Activated naive CD4-positive, alpha-beta T cell (primary cell): ENCODE measurements at regions not wholly inside any gene's neighbourhood (a gene's known extent, or its start where the extent isn't known, plus 50 kb on each side); places are given as distances from the start of the nearest gene placed in this dataset.

Source experiments
- DNase-seq, 4 experiments: peaks; one replicate each; lab custom pipeline; 2025; lab: John Stamatoyannopoulos, UW

DNA sequence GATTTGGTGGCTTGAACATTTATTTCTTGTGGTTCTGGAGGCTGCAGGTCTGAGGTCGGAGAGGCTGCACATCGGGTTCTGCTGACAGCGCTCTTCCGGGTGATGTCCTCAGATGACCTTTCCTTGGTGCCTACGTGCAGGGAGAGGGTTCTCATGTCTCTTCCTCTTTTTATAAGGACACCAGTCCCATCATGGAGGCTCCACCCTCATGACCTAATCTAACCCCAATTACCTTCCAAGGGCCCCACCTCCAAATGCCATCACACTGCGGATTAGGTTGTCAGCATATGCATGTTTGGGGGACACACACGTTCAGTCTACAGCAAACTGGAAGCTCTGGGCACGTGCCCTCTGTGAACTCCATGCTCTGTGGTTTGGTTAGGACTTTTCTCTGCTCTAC is 338.6 kb downstream of the FGF9 start:
- DNase-seq: no peak

DNA sequence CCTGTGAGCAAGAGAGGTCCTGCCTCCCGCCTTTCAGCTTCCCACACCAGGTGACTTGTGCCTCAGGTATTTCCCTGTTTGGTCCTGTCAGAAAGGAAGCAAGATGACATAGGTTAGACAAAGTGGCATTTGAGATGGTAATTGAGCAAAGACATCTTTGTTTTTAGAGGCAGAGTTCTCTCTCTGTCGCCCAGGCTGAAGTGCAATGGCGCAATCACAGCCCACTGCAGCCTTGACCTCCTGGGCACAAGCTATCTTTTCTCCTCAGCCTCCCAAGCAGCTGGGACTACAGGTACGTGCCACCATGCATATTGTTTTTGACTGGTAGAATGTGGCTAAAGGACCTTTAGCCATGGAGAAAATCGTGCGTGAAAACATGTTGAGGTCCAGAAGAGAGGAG is 339.1 kb downstream of the FGF9 start:
- DNase-seq: no peak

DNA sequence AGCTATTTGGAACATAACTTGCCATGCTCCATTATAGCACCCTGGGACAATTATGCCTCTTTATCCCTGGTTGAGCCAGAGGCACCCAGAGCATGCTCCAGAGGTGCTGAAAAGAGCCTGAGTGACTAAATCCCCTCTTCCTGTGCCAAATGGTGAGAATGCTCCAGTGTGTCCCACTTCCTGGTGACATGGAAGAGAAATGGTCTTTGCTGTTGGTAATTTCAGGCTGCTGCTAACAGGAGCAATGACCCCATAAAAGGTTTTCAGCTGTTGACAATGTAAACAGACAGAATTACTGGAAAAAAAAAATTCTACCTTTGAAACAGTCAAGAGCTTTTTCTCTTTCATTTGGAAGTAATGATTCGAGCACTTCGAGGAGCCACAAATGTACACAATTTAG is 341.8 kb downstream of the FGF9 start:
- DNase-seq: no peak

DNA sequence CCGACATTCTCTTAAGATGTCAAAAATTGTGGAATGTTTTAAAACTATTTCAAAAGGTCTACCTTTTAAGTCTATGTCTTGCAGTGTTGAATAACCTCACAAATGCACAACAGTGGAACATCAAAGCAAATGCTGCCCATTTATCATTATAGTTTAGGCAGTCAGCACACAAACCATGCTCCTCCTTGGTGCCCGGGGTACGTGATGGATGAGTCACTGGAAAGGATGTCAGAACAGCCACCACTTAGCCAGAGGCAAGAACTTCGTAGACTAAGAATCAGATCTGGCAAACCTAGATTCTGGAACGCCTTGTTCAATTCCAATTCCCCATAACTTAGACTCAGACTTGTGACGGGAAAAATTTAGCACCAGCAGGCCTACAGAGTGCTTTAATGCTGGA is 343.6 kb downstream of the FGF9 start:
- no peak for DNase-seq

DNA sequence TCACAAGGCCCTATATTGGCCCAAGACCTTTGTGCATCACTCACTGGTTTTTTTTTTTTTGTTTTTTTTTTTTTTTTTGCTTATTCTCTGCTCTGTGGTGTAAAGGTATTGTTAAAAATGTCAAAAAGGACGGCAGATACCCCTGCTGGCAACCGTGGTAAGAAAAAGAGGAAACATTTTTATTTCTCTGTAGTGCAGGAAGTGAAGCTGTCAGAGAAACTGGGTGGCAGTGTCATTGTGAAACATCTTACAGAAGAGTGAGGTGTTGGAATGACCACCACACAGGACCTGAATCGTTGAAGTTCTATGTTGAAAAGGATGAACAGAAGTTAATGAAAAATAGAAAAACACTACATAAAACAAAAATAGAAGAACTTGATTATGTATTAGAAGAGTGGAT is 346.4 kb downstream of the FGF9 start:
- DNase-seq: no peak

DNA sequence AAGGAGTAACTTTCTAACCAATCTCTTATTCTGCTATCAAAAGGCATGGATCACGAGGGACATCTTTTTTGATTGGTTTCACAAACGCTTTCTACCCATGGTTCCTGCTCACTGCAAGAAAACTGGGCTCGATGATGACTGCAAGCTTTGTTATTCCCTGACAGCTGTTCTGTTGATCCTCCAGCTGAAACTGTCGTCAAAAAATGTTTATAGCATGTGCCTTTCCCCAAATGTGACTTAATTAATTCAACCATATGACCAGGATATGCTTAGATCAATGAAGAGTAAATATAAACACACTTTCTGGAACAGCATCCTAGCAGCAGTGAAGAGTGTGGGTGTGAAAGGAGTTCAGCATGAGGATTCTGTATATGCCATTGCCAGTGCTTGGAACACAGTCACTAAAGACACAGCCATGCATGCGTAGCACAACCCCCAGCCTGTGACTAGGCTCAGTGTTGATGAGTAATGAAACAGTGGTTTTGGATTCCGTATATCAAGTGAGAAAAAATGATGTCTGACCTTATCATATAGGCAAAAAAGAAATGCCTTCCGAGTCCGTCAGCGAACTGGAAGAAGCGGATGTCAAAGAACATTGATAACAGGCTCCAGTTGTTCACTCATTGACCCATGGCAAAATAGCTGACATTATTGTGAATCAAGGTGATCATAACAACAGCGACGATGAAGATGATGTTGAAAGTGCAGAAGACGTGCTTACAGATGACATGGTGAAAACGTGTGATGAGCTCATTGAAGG is 347.4 kb downstream of the FGF9 start:
- no peak for DNase-seq

DNA sequence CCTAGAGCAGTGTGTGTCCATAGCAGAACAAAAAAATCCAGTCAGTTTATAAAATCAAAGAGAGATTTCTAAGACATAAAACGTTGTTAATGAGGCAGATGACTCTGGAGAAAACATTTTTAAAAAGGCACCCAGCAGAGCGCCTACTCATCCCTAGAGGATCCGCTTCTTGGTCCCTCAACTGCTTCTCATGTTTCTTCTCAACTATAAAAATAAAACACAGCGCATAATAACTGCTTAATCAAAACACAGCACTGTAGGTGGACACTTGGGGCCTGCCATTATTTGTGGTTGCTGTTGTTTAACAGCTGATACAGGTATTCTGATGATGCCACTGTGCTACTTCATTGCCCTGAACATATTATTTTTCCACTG is 347.9 kb downstream of the FGF9 start:
- no peak for DNase-seq

DNA sequence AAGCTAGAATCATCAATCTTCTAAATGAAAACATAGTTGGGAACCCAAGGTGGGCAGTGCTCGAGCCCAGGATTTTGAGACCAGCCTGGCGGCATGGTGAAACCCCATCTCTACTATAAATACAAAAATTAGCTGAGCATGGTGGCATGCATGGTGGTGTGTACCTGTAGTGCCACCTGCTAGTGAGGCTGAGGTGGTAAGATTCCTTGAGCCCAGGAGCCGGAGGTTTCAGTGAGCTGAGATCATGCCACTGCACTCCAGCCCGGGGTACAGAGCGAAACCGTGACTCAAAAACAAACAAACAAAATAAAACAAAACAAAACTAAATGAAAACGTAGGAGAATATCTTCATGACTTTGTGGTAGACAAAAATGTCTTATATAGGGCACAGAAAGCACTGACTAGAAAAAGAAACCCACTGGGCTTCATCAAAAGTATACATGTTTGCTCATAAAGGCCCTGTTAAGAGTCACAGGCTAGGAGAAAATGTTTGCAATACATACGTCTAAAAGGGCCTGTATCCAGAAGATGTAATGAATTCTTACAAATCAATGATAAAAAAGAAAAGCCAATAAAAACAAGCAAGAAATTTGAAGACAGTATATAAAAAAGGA is 353.6 kb downstream of the FGF9 start:
- no peak for DNase-seq

DNA sequence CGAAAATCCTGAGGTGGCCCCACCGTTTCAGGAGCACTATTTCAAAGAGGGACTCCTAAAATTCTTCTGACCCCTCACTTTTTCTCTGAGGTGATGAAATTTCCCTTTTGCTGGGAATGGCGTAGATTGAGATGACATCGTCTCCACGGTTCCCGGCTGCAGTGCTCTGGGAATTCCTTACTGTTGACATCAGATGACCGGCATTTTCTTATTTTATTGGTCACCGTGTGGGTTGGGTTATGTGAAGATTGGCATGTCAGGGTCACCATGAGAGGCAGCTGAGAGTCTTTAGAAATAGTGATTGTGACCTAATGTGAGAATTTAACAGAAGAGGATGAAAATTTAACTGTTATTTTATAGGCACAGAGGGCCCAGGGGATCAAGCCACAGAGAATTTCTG is 356.7 kb downstream of the FGF9 start:
- no peak for DNase-seq

DNA sequence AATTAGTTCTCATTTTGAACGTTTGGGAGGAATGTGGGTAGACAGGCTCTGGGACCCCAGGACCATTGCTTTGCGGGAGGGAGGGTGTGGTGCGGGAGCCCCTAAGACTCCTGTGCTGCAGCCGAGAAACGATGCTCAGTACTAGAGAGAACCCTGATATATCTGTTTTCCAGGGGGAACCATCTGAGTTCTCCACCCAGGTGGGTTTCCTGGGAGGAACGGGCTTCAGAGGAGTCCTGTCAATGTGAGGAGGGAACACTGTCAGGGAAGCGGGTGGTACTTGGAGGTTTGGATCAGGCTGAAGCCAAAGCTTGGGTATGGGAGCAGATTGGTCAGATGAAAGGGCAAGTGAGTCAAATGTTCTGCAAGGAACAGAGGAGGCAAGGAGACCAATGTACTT is 358.0 kb downstream of the FGF9 start:
- no peak for DNase-seq

DNA sequence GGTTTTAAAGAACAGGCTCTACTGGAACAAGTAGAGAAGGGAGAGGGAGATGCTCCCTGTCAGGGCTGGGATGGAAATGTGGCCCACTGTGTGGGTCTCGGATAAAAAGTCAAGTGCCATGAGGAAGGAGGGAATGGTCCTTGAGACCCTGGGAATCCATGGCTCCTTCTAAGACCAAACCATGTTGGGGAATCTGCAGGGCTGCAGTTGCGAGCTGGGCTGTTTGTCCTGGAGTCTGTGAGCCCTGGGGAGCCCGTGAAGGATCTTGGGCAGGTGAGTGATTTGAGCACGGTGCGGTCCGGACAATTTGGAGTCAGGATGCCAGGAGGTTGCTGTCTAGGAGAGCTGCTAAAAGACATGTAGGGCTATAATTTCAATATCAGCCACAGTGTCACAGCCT is 359.4 kb downstream of the FGF9 start:
- no peak for DNase-seq

DNA sequence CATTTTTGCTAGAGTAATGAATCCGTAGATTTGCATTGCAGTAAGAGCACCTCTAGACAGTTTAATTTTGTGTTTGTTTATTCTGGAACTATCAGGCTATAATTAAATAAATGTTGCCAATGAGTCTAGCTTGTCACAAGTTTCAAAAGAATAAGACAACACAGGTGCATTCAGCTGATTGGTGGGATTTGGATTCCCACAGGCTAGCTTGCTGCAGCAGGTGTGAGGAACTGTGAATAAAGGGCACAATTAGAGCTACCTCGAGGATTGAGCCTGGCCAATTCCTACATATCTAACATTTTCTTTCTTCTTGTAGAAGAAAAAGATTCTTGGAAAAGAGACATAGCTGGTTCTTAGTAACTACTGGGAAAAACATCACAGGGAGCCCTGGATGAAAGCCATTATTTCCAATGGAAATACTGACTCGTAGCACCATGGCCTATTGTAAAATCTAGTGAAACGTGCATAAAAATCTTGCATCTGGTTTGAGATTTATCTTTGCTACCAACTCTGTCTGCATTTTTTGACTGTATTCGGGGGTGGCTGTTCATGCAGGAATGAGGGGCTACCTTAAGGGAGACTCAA is 360.9 kb downstream of the FGF9 start:
- DNase-seq: no peak

DNA sequence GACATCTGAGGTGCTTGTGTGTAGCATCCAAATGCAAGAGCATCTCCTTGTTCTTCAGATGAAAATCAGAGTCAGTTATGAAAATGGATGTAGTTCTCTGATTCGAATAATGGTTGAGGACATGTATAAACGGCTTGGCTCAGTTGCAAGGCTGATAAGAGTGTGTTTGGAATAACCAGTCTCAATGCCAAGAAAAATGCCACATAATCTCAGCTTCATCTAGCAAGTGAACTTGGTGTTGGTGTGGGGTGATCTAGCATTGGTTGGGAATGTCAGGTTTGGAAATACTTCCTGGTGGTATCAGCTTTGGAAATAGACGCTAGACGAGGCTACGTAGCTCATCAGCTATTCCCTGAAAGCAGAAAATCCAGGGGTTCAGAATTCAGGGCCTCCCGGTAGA is 362.0 kb downstream of the FGF9 start:
- no peak for DNase-seq

DNA sequence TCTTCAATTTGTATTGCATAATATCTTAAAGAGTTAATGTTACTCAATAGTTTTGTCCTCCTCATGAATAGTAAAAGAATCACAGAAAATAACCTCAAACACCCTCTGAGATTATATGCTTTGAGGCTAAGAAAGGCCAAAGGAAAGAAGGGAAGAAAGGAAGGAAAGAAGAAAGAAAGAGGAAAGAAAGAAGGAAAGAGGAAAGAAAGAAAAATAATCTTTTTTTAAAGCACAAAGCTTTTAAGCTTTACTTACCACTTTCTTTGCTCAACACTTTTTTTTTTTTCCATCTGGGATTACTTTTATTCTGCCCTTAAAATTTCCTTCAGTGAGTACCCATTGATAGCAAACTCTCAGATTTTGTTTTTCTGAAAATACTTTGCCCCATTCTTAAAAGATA is 369.1 kb downstream of the FGF9 start:
- no peak for DNase-seq

DNA sequence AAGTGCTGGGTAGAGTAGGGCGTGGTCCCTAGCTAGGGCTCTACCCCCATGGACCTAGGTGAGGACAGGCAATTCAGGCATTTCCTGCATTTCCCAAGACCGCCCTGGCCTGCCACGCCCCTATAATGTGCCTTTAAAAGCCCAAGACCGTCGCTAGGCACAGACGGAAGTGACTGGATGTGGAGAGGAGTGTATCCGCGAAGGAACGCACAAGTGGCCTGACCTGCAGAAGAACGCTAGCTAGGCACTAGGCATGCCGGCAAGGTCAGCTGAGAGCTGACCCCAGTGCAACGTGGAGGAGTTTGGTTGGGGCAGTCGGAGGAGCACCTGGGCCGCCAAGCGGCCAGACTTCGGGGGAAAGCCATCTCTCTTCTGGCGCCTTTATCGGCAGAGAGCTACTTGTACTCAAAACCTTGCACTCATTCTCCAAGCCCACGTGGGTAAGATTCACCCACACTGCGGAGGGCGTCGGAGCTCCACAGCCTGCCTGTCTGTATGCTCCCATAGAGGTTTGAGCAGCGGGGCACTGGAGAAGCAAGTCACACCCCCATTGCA is 370.0 kb downstream of the FGF9 start:
- no peak for DNase-seq

DNA sequence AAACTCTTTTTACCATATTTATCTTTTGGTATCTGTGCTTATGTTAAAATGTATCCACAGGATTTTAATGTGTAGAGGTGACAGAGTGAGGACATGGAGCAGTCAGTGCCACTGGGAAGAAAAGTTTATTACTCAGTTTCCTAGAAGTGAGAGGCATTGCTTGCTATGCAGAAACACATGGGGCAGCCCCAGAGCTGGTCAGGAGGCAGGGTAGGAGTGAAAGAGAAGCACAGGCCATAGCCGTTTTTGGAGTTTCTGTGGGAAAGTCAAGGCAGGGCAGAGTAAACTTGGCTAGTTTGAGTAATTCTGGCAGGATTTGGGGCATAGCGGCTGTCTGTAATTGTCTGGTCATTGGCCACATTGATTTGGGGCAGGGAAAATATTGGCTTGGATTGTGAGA is 370.9 kb downstream of the FGF9 start:
- DNase-seq: no peak

DNA sequence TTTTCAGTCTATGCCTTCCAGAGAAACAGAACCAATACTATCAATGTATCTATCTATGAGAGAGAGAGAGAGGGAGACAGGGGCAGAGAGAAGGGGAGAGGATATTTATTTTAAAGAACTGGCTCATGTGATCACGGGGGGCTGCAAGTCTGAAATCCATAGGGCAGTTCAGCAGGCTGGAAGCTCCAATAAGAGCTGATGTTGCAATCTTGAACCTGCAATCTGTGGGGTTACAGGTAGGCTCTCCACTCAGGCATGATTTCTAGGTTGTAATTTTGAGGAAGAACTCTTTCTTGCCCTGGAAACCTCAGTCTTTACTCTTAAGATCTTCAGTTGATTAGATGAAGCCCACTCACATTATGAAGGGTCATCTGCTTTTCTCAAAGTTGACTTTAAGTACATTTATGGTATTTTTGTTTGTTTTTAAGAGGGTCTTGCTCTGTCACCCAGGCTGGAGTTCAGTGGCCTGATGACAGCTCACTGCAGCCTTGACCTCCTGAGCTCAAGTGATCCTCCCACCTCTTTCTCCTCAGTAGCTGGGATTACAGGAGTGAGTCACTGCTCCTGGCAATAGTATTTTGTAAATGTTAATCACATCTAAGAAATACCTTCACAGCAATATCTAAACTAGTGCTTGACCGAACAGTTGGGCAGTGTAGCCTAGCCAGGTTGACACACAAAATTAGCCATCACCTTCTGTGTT is 376.4 kb downstream of the FGF9 start:
- DNase-seq: no peak

DNA sequence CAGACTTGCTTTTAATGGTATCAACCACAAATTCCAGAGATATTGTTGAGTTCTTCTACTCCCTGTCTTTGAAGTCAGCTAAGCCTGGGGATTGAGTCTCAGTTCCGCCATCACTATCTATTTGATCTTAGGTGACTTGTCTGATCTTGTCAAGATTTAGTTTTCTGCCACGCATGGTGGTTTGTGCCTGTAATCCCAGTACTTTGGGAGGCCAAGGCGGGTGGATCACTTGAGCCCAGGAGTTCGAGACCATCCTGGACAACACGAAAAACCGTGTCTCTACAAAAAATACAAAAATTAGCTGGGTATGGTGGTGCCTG is 376.9 kb downstream of the FGF9 start:
- no peak for DNase-seq

DNA sequence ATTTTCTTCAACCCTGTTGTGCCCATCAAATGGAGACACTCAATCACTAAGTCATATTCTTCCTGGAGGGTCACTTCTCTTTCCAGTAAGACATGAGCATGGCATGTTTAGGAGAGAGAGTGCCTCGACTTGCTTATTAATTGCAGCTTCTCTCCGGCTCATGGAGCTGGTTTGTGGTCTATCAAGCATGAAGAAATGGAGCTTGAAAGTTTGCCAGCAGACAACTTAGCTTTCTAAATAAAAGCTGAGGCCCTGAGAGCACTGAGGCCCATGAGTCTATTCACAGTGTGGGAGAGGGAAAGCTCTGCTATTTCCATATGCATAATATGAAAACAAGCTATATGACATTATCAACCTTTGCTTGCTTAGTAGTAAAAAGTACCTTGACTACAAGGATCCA is 378.5 kb downstream of the FGF9 start:
- DNase-seq: no peak

DNA sequence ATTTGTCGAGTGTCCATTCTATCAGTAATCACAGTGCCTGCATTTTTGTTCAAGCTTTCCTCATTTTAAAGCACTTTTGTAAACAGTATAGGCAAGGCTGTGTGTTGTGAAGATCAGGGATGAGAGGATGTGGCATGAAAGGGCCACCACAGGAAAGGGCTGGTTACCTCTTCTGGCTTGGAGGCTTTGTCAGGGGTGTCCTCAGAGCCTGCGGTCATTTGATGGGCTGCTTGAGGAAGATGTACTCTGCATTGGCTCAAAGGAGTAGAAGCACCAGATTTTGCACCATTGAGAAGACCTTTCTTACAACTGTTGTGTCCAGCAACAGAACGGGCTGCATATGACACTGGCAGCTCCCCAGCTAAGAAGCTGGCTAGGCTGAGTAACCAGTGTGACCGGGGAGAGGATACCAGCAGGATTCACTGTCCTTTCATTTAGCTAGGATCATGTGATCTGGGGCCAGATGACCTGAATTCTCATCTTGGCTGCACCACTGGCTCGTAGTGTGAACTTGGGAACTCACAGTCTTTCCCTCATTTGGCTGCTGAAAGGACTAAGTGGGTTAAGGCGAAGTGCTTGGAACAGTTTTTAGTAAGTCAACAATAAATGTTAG is 380.2 kb downstream of the FGF9 start:
- DNase-seq: no peak

DNA sequence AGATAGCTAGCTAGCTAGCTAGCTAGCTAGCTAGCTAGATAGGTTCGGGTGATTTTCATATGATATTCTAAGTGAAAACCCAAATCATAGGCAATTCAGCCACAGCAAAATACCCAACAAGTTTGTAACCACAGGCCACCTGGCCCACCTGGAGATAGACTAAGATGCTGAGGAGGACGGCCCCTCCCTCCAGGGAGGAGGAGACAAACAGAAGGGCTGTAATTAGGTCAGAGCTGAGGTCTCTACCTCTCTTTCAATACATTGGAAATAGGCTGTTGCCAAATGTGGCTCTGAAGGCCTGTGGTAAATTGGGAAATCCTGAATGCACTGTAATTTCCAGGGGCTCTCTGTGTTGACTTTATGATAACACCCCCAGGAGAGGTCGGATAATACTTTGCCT is 382.2 kb downstream of the FGF9 start:
- no peak for DNase-seq

DNA sequence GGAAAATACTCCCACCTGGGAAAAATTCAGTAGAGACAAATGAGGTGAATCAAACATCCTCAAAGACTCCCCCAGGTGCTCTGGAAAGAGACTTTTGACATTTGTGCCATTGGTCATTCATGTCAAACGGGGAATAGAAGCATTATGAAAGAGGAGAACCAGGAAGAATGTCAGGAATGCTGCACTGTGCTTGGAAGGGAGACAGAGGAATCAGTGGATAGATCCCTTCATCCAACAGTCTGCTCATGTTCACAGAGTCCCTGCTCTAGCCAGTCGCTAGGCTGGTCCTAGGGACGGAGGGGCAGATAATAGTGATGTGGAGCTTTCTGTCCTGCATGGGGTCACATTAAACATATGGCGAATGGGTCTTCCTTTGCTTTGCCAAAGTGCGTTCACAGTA is 384.4 kb downstream of the FGF9 start:
- no peak for DNase-seq

DNA sequence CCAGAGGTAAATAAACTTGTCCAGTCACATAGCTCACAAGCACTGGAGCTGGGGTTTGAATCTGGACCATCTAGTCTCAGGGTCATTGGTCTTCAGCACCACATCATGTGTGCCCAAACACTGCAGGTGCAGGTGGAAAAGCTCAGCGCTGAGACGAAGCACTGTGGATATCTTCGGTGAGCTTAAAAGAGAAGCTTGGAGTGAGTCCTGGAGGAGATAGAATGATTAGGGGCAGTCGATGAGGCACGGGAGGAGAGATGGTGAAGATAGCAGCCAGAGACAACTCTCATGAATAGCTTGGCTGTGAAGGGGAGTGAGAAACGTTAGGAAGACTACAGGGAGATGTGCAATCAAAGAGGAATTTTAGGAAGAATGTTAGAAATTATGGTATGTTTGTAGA is 389.3 kb downstream of the FGF9 start:
- no peak for DNase-seq
